NCI-H510A (cell line): ENCODE measurements at regions not wholly inside any gene's neighbourhood (a gene's known extent, or its start where the extent isn't known, plus 50 kb on each side); places are given as distances from the start of the nearest gene placed in this dataset.

ENCODE experiments used
- DNase-seq: peaks from one replicate; lab custom pipeline; 2025; lab: John Stamatoyannopoulos, UW

DNA sequence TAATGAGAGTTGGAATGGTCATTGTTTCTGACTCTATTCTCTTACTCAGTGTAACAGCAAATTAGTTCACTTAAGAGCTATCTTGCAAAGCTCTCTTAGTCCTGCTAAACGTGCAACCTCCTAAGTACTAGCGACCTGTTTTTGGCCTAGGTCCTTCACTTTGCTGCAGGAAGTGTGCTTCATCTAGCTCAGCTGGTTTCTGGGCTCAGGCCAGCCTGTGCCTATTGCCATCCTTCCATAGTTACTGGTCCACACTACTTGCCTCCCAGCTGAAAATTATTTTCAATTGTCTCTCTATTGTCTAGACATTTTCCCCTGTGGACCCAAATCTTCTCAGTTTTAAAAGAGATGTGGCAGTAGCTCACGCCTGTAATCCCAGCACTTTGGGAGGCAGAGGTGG, 561.3 kb downstream of the FGF9 start:
- no peak for DNase-seq

GRCh38 chr13:22235285-22235949, 564.5 kb downstream of the FGF9 start:
- no peak for DNase-seq

DNA sequence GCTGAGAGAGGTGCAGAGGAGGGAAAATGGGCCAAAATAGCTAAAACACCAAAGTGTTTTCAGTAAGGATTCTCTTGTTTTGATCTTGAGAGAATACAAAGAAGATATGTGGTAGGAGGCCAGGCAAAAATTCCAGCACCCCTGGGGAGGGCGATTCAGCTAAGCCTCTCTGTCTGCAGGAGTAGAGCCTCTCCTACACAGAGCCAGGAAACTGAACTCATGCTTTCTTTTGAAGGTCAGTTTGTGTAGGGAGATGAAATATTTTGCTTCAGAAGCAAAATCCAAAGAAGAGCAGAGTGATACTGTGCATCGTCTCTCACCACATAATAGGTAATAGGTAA, 565.0 kb downstream of the FGF9 start:
- no peak for DNase-seq

GRCh38 chr13:22238269-22238668, 567.4 kb downstream of the FGF9 start:
- no peak for DNase-seq

DNA sequence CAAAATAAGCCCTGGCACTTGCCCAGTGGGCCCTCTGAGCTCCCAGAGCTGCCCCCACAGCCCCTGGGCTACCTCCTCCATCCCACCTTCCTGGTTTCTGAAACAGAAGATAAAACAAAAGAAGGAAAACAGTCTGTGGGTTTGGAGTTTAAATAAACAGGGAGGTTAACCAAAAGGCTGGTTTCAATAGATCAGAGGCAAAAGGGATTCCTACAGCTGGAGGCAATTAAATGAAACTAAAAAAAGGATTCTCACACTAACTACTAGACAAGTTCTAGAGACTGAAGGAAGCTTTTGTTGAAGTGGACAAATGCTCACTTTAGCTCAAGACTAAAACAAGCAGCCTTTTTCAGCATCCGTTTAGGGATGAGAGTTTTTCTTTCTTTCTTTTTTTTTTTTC, 569.8 kb downstream of the FGF9 start:
- DNase-seq, result no peak

- DNase-seq, result peak; percentile 6
Observed at GRCh38 chr13:22243469-22244163, 572.7 kb downstream of the FGF9 start.

DNA sequence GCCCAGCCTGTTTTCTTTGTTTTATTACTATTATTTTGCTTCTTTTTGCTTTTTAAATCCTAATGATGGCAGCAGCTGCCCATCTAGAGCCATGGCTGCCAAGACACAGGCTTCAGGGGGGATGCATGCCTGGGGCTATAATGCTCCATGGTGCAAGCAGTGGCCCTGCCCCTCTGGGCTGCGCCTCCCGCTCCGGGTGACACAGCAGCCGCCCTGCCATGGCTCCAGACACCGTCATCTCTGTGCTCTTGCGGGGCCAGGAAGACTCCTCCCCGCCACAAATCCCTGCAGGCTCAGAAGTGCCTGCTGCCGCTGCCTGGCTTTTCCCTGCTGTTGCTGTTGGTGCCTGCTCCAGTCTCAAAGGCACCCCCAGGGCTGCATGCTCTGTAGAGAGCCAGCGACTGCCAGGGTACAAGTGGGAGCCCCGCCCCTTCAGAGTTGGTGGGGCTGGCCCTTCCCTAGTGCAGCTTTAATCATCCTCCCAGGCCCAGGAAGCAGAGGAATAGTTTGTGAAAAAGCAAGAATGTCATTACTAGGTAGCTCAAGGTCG, 581.5 kb downstream of the FGF9 start:
- DNase-seq, result no peak

DNA sequence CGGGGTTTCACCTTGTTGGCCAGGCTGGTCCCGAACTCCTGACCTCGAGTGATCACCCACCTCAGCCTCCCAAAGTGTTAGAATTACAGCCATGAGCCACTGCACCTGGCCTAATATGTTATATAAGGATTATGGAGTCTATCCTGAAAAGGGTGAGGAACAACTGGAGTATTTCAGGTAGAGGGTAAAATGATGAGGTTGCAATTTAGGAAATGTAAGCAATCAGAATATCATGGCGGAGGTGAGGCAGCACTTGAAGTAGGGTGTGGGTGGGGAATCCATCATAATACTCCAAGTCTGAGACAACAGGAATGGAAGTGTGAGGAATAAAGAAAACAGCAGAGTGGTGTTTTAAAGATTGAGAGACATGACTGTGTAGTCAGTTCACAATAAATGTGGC, 582.2 kb downstream of the FGF9 start:
- DNase-seq, result no peak

GRCh38 chr13:22256111-22256639, 585.3 kb downstream of the FGF9 start:
- DNase-seq, result no peak

GRCh38 chr13:22262001-22262885, 591.4 kb downstream of the FGF9 start:
- no peak for DNase-seq

- DNase-seq, result no peak
Observed at GRCh38 chr13:22263185-22263584, 592.3 kb downstream of the FGF9 start.

DNA sequence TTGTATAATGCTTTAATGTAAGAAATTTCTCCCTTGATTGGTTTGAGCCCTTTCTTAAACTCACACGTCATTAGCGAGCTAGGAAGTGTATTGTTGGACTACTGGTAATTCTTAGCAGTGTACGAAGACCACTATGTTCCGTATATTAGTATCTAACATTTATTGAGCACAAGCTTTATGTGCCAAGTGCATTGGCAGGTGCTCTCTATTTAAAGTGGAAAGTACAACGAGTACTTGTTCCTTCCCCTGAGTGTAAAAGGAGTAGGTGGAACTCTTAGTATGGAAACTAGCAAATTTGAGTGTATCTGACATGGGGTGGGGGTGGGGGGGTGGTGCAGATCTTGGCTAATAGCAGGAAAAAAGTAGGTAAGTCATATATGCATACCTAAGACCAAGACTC, 594.7 kb downstream of the FGF9 start:
- DNase-seq, result no peak

DNA sequence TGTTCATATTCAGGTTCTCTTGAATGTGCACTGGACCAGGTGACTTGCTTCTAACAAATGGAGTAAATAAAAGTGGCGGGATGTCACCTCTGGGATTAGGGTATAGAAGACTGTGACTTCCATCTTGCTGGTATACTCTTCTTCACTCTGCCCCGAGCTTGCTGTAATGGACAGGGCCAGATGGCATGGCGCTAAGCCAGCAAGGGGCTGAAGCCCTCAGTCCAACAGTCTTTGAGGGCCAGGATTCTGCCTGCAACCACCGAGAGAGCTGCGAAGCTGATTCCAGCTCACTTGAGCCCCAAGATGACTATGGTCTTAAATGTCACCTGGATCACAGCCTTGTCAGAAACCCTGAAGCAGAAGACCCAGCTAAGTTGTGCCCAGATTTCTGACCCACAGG, 600.0 kb downstream of the FGF9 start:
- no peak for DNase-seq

- no peak for DNase-seq
Observed at GRCh38 chr13:22271903-22272302, 601.0 kb downstream of the FGF9 start.

DNA sequence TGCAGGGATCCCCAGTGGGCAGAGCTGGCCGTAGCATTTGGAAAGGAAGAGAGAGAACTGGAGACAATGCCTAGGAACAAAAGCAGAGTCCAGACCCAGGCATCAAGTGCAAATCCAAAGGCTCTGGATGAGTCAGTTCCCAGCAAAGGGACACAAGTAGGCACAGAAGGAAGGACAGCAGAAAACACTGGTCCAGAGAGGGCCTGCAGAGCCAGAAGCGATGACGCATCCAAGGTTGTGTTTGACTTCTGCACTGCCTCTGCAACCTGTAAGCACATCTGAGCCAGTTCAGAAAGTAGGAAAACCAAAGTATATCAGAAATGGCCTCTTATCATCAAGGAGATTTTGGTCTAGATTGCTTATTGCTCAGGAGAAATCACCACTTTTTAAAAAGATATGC, 604.5 kb downstream of the FGF9 start:
- no peak for DNase-seq

GRCh38 chr13:22276616-22277015, 605.7 kb downstream of the FGF9 start:
- no peak for DNase-seq

DNA sequence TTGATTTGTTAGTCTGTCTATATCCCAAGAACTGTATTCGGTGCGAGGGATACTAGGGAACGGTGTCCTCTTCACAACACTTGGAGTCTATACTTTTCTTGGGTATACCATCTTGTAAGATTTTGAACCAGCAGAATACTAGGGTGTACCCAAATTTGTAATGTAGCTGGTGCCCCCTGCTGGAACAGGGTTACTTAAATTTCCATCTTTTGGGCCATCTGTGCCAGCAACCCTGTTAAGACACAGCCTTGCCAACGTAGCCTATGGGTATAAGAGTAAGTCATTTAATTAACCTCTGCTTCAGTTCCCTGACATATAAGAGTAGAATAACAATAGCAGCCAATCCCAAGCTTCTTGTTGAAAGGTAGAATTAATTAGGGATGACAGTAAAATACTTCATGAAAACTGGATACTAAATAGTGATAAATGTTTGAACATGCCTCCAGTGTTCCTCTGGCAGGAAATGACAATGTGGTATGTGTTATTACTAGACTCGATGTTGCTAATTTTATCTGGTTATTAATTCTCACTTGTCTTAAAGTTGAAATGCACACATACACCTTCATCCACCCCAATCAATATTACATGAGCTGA, 607.6 kb downstream of the FGF9 start:
- no peak for DNase-seq

DNA sequence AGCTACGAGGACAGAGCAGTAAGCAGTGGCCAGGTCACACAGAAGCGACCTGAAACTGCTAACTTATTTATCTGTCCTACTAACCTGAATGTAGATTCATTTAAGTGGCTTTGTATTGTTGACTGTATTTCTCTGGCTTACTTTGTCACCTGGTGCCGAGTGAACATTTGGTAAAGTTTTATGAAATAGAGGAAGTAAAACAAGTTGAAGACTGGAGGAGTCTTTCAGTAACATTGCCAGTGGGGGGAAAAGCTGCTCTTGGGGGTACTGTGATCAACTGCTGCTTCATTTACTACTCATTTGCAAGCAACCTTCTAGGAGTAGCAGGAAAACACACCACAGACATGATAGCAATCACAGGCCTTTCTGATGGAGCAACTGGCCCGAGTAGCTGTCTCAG, 615.0 kb downstream of the FGF9 start:
- no peak for DNase-seq

- DNase-seq, result no peak
Observed at GRCh38 chr13:22286338-22286737, 615.5 kb downstream of the FGF9 start.

- DNase-seq, result no peak
Observed at GRCh38 chr13:22287343-22287920, 616.6 kb downstream of the FGF9 start.

DNA sequence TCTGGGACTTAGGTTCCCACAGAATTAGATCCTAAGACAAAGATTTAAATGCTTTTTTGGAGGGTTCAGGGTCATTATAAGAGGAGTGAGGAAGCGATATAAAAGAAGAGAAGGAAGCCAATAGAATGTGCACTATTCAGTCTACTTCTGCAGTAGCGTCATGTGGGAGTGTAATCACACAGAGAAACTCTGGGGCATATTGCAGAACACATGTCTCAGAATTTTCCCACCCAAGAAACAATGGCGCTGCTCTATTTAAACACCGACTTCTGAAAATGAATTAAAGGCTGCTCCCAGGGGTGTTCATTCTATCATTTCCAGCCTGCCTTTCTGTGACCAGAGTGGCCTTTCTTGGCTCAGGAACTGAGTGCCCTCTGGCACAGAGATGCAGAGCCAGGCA, 617.6 kb downstream of the FGF9 start:
- no peak for DNase-seq

- no peak for DNase-seq
Observed at GRCh38 chr13:22289711-22290110, 618.8 kb downstream of the FGF9 start.
